ENCODE measurements at regions not wholly inside any gene's neighbourhood (a gene's known extent, or its start where the extent isn't known, plus 50 kb on each side); places are given as distances from the start of the nearest gene placed in this dataset.

- TF ChIP-seq CTCF (IDR thresholded peaks at IDR 0.05; ENCODE audit: low read length), result no peak
- no peak for TF ChIP-seq EZH2 (IDR thresholded peaks at IDR 0.05; ENCODE audit: borderline replicate concordance, low read length)
Observed at GRCh38 chr4:136690360-136690759, 841.9 kb downstream of the PCDH18 start.

All from OCI-LY1 (cell line).